HG02885 (cell line): ENCODE measurements at regions not wholly inside any gene's neighbourhood (a gene's known extent, or its start where the extent isn't known, plus 50 kb on each side); places are given as distances from the start of the nearest gene placed in this dataset.

Source experiments
- ATAC-seq: cut with Tn5 transposase; IDR thresholded peaks from one replicate; pipeline ENCODE4 v1.9.1; 2021; ENCODE audit warnings: mild to moderate bottlenecking; ENCODE audit not compliant: unreplicated experiment, poor library complexity

DNA sequence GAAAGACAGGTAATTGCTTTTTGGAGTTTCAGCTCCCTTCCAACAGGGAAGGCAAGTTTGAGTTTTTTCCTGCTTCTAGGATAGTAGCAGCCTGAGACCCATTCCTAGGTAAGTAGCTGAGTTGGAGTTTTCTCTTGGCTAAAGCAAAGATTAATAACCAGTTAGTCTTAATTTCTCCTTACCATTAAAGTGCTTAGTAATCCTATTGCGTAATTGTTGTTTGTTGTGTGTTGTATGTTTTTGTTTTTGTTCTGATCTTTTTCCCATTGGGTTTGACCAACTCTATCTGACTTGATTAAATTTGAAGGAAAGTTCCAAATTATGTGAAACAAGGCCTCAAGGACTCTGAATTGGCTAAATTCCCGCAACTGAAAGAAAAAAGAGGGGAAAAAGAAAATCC, 83.5 kb downstream of the TBX22 start:
- ATAC-seq: no peak

DNA sequence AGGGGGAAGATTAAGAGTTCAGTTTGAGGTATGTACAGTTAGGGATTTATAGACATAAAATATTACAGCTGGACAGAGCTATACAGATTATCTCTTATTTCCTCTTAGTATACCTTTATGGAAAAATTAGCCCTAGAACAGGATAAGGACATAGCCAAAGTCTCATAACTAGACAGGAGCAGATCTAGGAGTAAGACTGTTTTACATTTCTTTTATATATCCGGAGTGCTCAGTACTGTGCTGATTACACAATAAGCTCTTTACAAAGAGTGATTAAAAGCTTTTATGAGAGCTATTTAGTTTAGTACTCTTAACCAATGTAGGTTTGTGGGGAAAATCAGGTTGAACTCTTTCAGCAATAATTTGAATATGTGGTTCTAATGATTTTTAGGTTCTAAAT, 105.8 kb downstream of the TBX22 start:
- no peak for ATAC-seq

DNA sequence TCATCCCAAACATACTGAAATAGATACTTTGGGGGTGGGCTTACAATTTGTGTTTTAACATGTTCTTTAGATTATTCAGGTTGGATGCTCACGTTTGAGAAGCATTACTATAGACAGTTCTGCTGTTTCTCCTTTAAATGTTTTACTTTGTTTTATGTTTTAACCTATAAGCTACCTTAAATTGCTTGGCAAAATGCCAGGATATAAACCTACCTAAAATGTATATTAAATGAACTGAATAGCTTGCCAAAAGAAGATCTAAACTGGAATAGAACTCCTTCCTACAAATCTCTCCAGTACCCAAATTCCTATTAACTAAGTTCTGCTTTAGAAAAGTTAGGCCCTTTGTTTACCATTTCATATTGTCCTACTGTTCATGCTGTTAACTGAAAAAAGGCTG, 124.4 kb downstream of the TBX22 start:
- ATAC-seq: no peak

DNA sequence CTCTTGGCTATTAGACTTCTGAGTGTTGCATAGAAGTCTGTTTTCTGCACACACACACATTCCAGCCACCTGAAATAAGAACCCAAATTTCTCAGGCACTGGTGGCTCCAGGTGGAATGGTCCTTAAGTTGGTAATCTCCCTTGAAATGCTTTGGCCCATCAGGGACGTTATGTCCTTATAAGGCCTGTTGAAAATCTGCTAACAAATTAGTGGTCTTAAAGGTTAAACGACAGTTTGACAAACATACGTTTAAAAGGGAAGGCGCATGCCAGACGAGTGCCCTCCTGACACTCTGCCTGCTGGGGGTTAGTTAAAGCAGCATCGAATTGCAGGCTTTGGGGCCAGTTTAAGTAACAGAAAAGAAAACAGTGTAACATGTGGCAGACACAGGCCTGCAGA, 125.0 kb downstream of the TBX22 start:
- ATAC-seq: no peak

DNA sequence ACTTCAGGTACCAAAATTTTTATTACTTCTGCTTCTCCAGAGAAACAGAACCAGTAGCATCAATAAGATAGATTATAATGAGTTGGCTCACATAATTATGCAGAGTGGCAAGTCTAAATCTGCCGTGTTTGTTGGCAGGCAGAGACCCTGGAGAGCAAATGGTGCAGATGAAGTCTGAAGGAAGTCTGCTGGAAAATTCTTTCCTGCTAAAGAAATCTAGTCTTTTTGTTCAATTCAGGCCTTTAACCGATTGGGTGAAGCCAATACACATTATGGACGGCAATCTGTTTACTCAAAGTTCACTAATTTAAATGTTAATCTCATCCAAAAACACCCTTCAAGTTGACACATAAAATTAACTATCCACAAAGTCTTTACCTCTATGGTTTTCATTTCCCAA, 156.0 kb downstream of the TBX22 start:
- ATAC-seq: no peak

DNA sequence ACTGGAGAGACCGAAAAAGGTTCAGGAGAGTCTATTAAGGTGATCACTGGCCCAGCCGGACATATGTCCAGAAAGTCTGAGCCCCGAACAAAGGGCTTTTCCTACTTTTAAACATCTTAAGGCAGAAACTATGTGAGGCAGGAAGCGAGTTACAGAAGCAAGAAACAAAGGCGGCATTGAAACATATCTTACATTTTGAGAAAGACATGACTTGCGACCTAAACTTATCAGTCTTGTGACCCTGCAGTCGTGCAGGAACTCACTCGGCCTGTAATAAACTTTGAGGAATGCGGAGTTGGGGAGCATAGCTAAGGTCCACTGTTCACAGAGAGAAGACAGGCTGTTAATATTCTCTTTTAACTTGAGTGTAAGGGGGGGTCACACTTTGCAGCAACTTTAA, 158.7 kb downstream of the TBX22 start:
- no peak for ATAC-seq

DNA sequence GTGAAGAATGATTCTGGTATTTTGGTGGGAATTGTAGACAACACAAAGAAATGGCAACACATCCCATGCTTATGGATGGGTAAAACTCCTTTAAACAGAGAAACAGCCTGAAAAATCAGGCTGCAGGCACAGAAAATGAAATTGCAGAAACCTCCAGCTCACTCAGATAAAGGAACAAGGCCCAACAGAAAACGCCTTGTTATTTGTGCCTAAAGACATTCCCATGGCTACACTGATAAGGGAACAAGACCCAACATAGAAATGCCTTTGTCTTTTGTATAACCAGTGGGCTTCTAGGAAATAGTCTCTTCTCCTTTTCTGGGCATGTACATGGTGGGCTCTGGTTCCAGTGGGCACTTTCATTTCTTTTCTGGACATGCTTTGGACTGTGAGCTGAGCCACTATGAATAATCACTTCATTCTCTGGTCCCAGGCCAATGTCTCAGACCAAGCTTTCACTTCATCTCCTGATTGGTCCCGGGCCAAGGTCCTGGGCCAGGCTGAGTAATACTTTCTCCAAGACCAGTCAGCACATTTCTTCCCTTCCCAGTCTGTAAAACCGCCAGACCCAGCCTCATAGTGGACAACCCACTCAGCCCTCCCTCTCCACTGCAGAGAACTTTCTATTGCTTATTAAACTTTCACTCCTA, 160.5 kb downstream of the TBX22 start:
- ATAC-seq: no peak

DNA sequence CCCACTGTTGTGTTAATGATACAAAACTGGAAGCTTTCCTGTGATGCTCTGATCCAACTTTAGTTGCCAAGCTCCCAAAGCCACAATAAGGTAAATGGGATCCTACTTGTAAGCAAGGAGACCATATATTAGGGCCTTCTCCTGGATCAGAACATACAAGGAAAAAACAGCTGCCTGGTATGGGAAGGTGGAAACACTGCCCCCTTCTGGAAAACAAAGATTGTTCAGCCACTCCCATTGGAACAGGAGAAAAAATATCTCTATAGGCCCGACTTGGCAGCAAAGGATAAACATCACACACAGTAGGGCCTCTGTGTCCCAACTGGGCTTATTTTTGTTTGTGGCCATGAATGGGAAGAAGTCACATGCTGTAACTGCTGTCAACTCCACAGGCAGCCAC, 166.5 kb downstream of the TBX22 start:
- ATAC-seq: no peak

DNA sequence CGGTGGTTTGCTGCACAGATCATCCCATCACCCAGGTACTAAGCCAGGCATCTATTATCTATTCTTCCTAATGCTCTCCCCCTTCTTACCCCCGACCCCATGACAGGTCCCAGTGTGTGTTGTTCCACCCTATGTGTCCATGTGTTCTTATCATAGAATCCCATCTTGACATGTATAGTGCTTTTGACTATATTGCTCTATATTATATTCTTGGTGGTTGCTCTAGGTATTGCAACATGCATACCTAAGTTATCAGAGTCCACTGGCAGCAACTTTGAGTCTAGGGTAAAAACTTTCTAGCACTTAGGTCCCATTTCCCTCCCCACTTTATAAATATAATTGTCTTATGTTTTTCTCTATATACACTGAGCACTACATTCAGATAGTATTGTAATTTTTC, 170.3 kb downstream of the TBX22 start:
- ATAC-seq: no peak

DNA sequence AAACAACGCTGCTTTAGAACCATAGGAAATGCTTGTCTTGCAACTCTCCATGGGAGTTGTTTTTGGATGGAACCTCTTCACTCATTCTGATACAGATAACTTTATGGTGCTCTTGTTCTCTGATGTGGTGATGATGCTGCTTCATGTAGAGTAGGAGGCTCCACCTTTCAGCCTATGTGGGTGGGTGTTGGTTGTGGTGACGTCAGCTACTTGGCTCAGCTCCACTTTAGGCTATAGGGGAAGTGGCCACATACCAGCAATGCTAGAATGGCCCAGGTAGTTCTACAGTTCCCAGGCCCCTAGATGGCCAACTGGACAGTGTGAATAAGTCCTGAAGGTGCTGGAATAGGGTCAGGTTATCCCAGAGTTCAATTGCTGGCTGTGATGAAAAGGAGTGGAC, 192.1 kb downstream of the TBX22 start:
- no peak for ATAC-seq

DNA sequence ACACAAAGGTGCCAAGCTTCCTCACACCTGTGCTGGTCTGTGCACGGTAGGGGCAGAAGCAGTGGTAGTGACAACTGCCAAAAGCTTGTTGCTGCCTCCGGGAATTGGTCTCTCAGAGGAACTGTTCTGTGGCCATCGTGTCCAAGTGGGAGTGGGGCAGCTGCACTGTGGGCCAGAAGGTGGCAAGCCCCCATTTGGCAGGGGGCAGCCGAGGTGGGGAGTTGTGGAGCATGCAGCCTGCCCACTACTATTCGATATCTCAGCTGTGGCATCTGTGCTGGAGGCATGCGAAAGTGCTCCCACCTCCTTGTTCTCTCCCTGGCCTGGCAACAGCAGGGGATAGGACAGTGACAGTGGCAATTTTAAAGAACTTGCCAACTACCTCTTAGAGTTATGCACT, 192.8 kb downstream of the TBX22 start:
- no peak for ATAC-seq

DNA sequence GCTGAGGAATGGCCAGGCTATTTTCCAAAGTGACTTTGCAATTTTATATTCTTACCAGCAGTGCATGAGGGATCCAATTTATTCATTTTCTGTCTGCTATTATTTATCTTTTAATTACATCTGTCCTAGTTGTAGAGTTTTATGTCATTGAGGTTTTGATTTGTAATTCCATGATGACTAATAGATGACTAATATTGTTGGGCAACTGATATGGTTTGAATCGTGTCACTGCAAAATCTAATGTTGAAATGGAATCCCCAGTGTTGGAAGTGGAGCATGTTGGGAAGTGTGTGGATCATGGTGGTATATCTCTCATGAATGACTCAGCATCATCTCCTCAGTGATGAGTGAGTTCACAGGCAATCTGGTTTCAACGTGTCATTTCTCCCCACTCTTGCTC, 201.5 kb downstream of the TBX22 start:
- no peak for ATAC-seq

DNA sequence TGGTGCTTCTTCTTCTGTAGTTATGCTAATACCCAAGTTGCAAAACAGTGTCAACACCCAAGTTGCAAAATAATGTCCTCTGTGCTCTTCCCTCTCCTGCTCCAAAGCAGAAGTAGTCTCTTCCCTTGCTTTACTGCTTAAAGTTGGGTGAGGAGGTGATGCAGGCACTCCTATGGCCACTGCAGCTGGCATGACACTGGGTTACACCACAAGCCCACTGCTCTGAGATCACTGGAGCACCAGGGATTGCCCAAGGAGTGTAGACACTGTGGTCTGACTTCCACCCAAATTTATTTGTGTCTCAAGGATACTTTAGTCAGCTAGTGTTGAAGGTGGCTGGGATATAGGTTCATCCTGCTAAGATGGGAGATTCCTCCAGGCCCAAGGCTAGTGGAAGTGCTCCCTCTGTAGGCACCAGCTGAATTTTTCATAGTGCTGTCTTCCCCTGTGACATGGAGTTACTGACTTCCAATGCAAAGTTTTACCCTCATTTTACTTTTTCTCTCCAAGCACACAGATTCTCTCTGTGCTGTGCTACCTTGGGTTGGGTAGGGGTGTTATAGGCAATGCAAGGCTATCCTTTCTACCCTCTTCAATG, 196.2 kb upstream of the TENT5D start:
- ATAC-seq: no peak

DNA sequence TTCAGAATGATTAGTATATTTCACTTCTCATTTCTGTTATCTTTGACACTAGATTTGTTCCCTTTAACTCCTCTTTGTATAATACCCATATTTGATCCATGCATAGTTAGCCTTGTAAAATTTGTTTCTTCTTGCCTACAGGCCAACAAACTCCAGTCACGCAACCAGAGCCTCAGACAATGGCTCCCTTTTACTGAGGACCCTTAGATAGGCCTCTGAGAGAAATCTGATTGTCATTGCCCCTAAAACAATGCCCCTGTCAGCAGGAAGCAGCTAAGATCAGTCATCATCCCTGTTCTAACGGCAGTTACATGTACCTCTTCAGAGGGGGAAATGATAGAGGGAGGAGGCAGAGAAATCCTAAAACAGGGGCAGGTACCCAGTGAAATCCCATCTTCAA, 190.6 kb upstream of the TENT5D start:
- ATAC-seq: no peak

DNA sequence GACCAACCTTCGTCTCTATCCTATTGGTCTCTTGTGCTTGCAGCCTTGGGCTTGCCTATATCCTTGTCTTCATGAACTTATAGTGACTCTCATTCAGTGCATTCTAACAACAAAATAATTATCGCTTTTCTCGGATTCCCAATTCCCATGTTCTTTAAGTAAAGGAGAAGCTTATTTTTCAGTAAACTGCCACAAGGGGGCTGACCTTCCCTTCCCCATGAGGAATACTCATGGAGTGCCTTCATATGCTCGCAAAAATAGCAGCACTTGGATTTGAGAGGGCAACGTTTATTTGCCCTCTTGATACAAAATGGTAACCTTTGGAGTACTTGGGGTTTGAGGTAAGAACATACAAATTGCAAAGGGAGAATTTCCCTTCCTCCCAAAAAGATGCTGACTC, 183.2 kb upstream of the TENT5D start:
- no peak for ATAC-seq

DNA sequence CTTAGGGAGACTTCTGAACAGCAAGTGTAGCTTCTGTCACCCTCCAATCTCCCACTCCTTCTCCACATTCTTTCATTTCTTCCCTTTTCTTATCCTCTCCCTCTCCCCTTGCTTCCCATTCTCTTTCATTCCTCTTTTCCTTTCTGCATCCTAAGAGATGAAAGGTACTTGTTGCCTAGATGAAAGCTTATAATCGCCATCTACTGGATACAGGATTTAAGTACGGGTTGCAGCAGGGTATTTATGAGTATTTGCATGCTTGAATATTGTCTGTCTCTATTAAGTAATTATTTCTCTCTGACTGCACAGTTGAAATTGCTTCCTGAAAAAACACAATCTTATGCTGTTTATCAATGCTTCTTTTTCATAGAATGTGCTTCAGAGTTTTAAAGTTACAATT, 174.0 kb upstream of the TENT5D start:
- ATAC-seq: no peak

DNA sequence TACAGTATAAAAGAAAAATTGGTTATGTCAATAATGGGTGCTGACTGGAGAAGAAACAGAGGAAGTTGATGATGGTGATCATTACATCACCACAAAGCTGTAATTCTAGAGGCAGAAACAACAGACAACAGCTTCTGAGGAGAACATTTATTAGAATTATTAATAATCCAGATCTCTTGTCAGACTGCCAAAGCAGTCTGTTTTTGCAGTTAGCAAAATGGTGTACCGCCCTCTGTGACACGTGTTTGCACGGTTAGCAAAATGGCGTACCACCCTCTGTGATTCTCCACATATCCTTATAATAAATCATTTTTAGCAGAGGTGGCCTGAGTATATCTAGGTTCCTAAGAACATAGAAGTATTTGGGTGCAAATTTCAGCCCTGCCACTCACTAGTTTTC, 154.0 kb upstream of the TENT5D start:
- no peak for ATAC-seq

DNA sequence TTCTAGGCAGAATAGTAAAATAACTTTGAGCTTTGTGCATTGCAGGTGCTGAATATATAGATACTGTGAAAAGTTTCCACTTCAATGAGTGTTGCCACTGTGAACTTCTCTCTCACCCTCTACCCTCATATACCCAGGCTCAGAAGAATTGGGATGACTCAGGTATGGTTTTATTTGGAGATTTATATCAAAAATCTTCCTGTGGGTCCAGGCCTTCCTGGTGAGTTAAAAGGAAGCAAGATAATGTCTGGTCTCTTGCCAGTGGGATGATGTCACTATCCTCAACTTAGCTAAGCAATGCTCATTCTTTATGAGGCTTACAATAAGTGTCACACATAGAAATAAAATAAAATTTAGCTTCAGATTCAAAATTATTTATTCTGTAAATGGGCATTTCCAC, 153.3 kb upstream of the TENT5D start:
- ATAC-seq: no peak

DNA sequence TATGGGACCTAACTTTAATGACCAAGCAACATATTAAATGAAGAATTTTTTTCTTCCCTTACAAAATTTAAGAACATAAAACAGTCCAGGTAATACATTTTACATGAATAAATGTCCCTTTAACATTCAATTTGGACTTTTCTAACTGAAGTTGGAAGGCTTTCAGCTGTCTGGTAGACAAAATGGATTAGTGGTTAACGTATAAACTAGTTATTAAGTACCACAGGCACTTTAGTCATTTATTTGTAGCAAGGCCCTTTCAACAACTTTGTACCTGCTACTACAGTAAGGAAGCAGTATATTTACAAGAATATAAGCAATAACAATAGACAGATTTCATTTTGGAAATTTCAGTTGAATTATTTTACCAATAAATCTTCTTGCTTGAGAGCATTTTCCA, 152.5 kb upstream of the TENT5D start:
- no peak for ATAC-seq

DNA sequence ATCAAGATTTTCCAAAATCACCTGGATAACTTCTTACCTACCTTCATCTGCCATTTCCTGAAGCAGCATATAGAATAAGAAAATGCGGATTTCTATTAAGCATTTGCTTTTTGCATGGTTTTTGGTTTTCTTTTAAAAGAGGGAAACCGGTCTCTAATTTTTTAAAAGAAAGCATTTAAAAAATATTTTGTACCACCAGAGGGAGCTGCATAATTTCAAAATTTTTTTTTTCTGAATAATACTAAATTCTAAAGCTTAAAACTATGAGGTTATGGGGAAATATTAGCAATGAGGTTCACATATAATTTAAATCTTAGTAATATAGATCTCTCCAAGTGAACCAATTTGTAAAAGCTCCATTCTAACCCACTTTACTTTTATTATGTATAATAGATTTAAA, 137.7 kb upstream of the TENT5D start:
- no peak for ATAC-seq

DNA sequence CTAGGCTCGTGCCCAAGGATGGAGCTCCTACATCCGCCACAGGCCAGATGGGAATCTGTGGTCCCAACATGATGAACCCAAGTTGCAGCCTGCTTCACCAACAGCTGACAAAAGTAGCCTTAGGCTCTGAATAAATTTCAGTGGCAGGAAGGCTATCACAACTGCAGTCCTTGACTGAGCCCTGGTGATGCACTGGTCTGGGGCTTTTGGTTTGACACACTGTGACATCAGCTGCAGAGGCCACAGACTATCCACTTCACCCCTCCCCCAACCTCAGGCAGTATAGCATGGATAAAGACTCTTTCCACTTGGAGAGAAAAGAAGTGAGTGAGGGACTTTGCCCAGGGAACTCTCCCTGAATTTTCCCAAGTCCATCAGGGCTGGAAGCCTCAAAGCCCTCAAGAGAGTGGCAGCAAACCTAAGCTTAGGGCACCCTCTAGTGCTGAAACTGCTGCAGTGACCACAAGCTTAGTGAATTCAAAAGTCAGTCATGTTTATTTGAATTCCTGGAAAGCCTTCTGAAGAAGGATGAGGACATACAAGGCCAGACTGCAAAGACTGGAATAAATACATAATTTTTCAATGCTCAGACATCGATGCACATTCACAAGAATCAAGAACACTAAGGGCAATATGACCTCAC, 135.0 kb upstream of the TENT5D start:
- peak; percentile 62 for ATAC-seq

DNA sequence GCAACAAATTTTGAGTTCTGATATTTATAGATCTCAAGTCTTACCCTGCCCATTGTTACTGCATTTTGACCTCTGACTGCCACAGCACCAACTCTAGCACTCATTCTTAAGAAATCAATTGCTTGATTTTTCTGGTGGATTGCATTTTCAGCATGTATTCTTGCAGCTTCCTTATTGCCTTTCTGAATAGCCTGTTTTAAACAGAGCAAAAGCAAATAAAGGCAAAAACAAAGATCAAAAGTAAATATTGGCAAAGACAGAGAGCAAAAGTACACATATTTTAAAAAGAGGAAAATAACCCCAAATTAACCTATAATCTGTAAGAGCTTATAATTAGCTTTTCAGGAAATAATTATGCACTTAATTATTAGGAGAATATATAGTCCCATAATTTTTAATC, 129.4 kb upstream of the TENT5D start:
- no peak for ATAC-seq
